HG03159 (cell line): ENCODE measurements at regions not wholly inside any gene's neighbourhood (a gene's known extent, or its start where the extent isn't known, plus 50 kb on each side); places are given as distances from the start of the nearest gene placed in this dataset.

Experiments used
- ATAC-seq: cut with Tn5 transposase; IDR thresholded peaks from one replicate; pipeline ENCODE4 v1.9.1; 2021; ENCODE audit warnings: mild to moderate bottlenecking, moderate library complexity; ENCODE audit not compliant: unreplicated experiment

- no peak for ATAC-seq
Measured at GRCh38 chr11:112771851-112772250, 189.4 kb upstream of the NCAM1 start.

GRCh38 chr11:112773264-112773663, 188.0 kb upstream of the NCAM1 start:
- no peak for ATAC-seq

GRCh38 chr11:112776834-112777233, 184.4 kb upstream of the NCAM1 start:
- no peak for ATAC-seq

GRCh38 chr11:112777283-112777751, 183.9 kb upstream of the NCAM1 start:
- no peak for ATAC-seq

- ATAC-seq: no peak
Measured at GRCh38 chr11:112778091-112778876, 182.9 kb upstream of the NCAM1 start.

GRCh38 chr11:112778877-112779266, 182.3 kb upstream of the NCAM1 start:
- no peak for ATAC-seq

GRCh38 chr11:112780351-112781087, 180.7 kb upstream of the NCAM1 start:
- no peak for ATAC-seq

GRCh38 chr11:112783945-112784322, 177.3 kb upstream of the NCAM1 start:
- ATAC-seq: no peak

- no peak for ATAC-seq
Measured at GRCh38 chr11:112784323-112785073, 176.7 kb upstream of the NCAM1 start.

- no peak for ATAC-seq
Measured at GRCh38 chr11:112785149-112785548, 176.1 kb upstream of the NCAM1 start.

GRCh38 chr11:112785719-112786118, 175.5 kb upstream of the NCAM1 start:
- ATAC-seq: no peak

- ATAC-seq: no peak
Measured at GRCh38 chr11:112786196-112786595, 175.0 kb upstream of the NCAM1 start.

GRCh38 chr11:112786886-112787530, 174.2 kb upstream of the NCAM1 start:
- ATAC-seq: no peak

- ATAC-seq: no peak
Measured at GRCh38 chr11:112789481-112789880, 171.7 kb upstream of the NCAM1 start.

- ATAC-seq: no peak
Measured at GRCh38 chr11:112790286-112790685, 170.9 kb upstream of the NCAM1 start.

- ATAC-seq: no peak
Measured at GRCh38 chr11:112792070-112792469, 169.2 kb upstream of the NCAM1 start.

- no peak for ATAC-seq
Measured at GRCh38 chr11:112793416-112793815, 167.8 kb upstream of the NCAM1 start.

GRCh38 chr11:112794331-112794846, 166.8 kb upstream of the NCAM1 start:
- no peak for ATAC-seq

GRCh38 chr11:112795142-112795815, 165.9 kb upstream of the NCAM1 start:
- peak; percentile 55 for ATAC-seq
